CD4-positive, alpha-beta memory T cell (primary cell): ENCODE measurements at regions not wholly inside any gene's neighbourhood (a gene's known extent, or its start where the extent isn't known, plus 50 kb on each side); places are given as distances from the start of the nearest gene placed in this dataset.
"Not testable (repeated sequence)": the region's sequence is repeated elsewhere in the genome, so short reads cannot be mapped to it uniquely, and the experiment has no call there.

Experiments used
- CTCF ChIA-PET: fragments of 350-600 bp; sonication (Branson Sonifier 250); formaldehyde crosslinking; loops from one replicate; lab custom pipeline; 2021; ENCODE audit warnings: inconsistent platforms; ENCODE audit not compliant: partially characterized antibody; lab: Charles Lee
- POLR2A ChIA-PET: fragments of 350-600 bp; sonication (Branson Sonifier 250); formaldehyde crosslinking; loops from one replicate; lab custom pipeline; 2021; ENCODE audit not compliant: partially characterized antibody; lab: Charles Lee
- DNase-seq, 5 donors: peaks; one replicate each; pipeline versions ENCODE4 v3.0.0 to v3.0.0-alpha.2; 2020 to 2022; ENCODE audit warnings: mixed read lengths in 1 of 5
- H3K27ac ChIP-seq: one replicate; pipeline ENCODE4 v1.7.0; 2013; ENCODE audit warnings: low read depth, low read length
- H3K27me3 ChIP-seq: 2 replicates; pipeline ENCODE4 v1.7.0; 2013; ENCODE audit warnings: mild to moderate bottlenecking, low read length, moderate library complexity; ENCODE audit not compliant: insufficient read depth
- H3K36me3 ChIP-seq: 2 replicates; pipeline ENCODE4 v1.7.0; 2013; ENCODE audit warnings: mild to moderate bottlenecking, low read length, moderate library complexity; ENCODE audit not compliant: insufficient read depth
- H3K4me1 ChIP-seq: 2 replicates; pipeline ENCODE4 v1.7.0; 2013; ENCODE audit warnings: mild to moderate bottlenecking, low read length, moderate library complexity; ENCODE audit not compliant: insufficient read depth
- H3K4me3 ChIP-seq, 2 donors: one replicate each; pipeline ENCODE4 v1.7.0; 2013; ENCODE audit warnings: low read length in 2 of 2, mild to moderate bottlenecking in 1 of 2
- H3K9me3 ChIP-seq, 2 donors: one replicate each; pipeline ENCODE4 v1.7.0; 2013; ENCODE audit warnings: low read length in 2 of 2, control low read depth in 1 of 2; ENCODE audit not compliant: control insufficient read depth in 1 of 2
- H3K27ac Mint-ChIP-seq, 7 donors: one replicate each; pipeline ENCODE4 v1.8.0; 2020 to 2021; ENCODE audit warnings: mixed read lengths in 7 of 7, mild to moderate bottlenecking in 6 of 7, inconsistent platforms in 3 of 7, moderate library complexity in 3 of 7
- H3K27me3 Mint-ChIP-seq, 2 donors: one replicate each; pipeline ENCODE4 v1.8.0; 2020 to 2021; ENCODE audit warnings: mixed read lengths in 2 of 2
- H3K36me3 Mint-ChIP-seq, 2 donors: one replicate each; pipeline ENCODE4 v1.8.0; 2020 to 2021; ENCODE audit warnings: mixed read lengths in 2 of 2, inconsistent platforms in 1 of 2, mild to moderate bottlenecking in 1 of 2
- H3K4me1 Mint-ChIP-seq, 4 donors: one replicate each; pipeline ENCODE4 v1.8.0; 2020 to 2021; ENCODE audit warnings: mixed read lengths in 4 of 4, mild to moderate bottlenecking in 1 of 4
- H3K4me3 Mint-ChIP-seq, 8 donors: one replicate each; pipeline ENCODE4 v1.8.0; 2020 to 2021; ENCODE audit warnings: mixed read lengths in 8 of 8, mild to moderate bottlenecking in 7 of 8, moderate library complexity in 6 of 8, inconsistent platforms in 3 of 8
- H3K9me3 Mint-ChIP-seq, 8 donors: one replicate each; pipeline ENCODE4 v1.8.0; 2020 to 2021; ENCODE audit warnings: mixed read lengths in 8 of 8, mild to moderate bottlenecking in 5 of 8, inconsistent platforms in 3 of 8, moderate library complexity in 1 of 8
- intact Hi-C: fragments of 100-400 bp; cut with micrococcal nuclease; formaldehyde crosslinking; loops from one replicate; pipeline ENCODE4 v1.15.1; 2023

- H3K27ac Mint-ChIP-seq, CTCF ChIA-PET, H3K9me3 ChIP-seq, H3K9me3 Mint-ChIP-seq, H3K27me3 ChIP-seq, H3K4me1 ChIP-seq, POLR2A ChIA-PET, H3K4me3 ChIP-seq, H3K4me1 Mint-ChIP-seq, H3K36me3 Mint-ChIP-seq, intact Hi-C loops, H3K36me3 ChIP-seq, DNase-seq, H3K27ac ChIP-seq, H3K4me3 Mint-ChIP-seq: not testable (repeated sequence)
- H3K27me3 Mint-ChIP-seq = peaks cover 17 to 21% of the 10 kb centered on the region in 2 donors
These were observed 193.6 kb upstream of the ATP10A start for GRCh38 chr15:26056766-26057165.

- DNase-seq = no peak
- H3K27me3 Mint-ChIP-seq = peaks cover 6 to 13% of the 10 kb centered on the region in 2 donors
- POLR2A ChIA-PET = no interaction called here
- H3K27me3 ChIP-seq = no peaks in the 10 kb centered on the region
- H3K4me3 Mint-ChIP-seq = no peak overlapping the region
- no peak overlapping the region for H3K4me3 ChIP-seq
- H3K36me3 ChIP-seq = no peaks in the 10 kb centered on the region
- peaks cover 0 to 4% (median 0%) of the 10 kb centered on the region in 4 donors for H3K4me1 Mint-ChIP-seq
- no peaks in the 10 kb centered on the region for H3K4me1 ChIP-seq
- CTCF ChIA-PET = no interaction called here
- H3K27ac Mint-ChIP-seq = no peak overlapping the region
- H3K27ac ChIP-seq = no peak overlapping the region
- no peaks in the 10 kb centered on the region for H3K9me3 Mint-ChIP-seq
- no peaks in the 10 kb centered on the region for H3K9me3 ChIP-seq
- intact Hi-C loops = no loop called here
- no peaks in the 10 kb centered on the region for H3K36me3 Mint-ChIP-seq
These were observed 188.9 kb upstream of the ATP10A start for GRCh38 chr15:26051761-26052675.

- H3K9me3 Mint-ChIP-seq = no peaks in the 10 kb centered on the region
- no peak for DNase-seq
These were observed 187.9 kb upstream of the ATP10A start for GRCh38 chr15:26050984-26051383.

GRCh38 chr15:26049900-26050657, 187.0 kb upstream of the ATP10A start:
- Histone ChIP-seq H3K9me3 (no peaks in the 10 kb centered on the region), H3K4me3 (no peak overlapping the region), H3K27me3 (no peaks in the 10 kb centered on the region), H3K27ac (no peak overlapping the region), H3K4me1 (no peaks in the 10 kb centered on the region), H3K36me3 (no peaks in the 10 kb centered on the region)
- H3K36me3 Mint-ChIP-seq = no peaks in the 10 kb centered on the region
- DNase-seq = no peak
- H3K9me3 Mint-ChIP-seq = no peaks in the 10 kb centered on the region
- intact Hi-C loops = no loop called here
- peaks cover 0 to 3% (median 0%) of the 10 kb centered on the region in 4 donors for H3K4me1 Mint-ChIP-seq
- POLR2A ChIA-PET = no interaction called here
- no peak overlapping the region for H3K4me3 Mint-ChIP-seq
- peaks cover 11 to 15% of the 10 kb centered on the region in 2 donors for H3K27me3 Mint-ChIP-seq
- CTCF ChIA-PET = no interaction called here
- no peak overlapping the region for H3K27ac Mint-ChIP-seq

More at GRCh38 chr15:26050984-26051383, 187.9 kb upstream of the ATP10A start:
- H3K27ac Mint-ChIP-seq = no peak overlapping the region
- no peaks in the 10 kb centered on the region for H3K36me3 Mint-ChIP-seq
- Histone ChIP-seq H3K9me3 (no peaks in the 10 kb centered on the region), H3K4me1 (no peaks in the 10 kb centered on the region), H3K27ac (no peak overlapping the region), H3K36me3 (no peaks in the 10 kb centered on the region), H3K27me3 (no peaks in the 10 kb centered on the region), H3K4me3 (no peak overlapping the region)
- intact Hi-C loops = no loop called here
- peaks cover 11 to 15% of the 10 kb centered on the region in 2 donors for H3K27me3 Mint-ChIP-seq
- ChIA-PET POLR2A (no interaction called here), CTCF (no interaction called here)
- peaks cover 0 to 4% (median 0%) of the 10 kb centered on the region in 4 donors for H3K4me1 Mint-ChIP-seq
- no peak overlapping the region for H3K4me3 Mint-ChIP-seq

GRCh38 chr15:26048669-26049068, 185.5 kb upstream of the ATP10A start:
- no peak overlapping the region for H3K27ac Mint-ChIP-seq
- peaks cover 0 to 3% (median 0%) of the 10 kb centered on the region in 4 donors for H3K4me1 Mint-ChIP-seq
- ChIA-PET POLR2A (no interaction called here), CTCF (no interaction called here)
- Histone ChIP-seq H3K27ac (no peak overlapping the region), H3K27me3 (no peaks in the 10 kb centered on the region), H3K4me3 (no peak overlapping the region), H3K36me3 (no peaks in the 10 kb centered on the region), H3K4me1 (no peaks in the 10 kb centered on the region), H3K9me3 (no peaks in the 10 kb centered on the region)
- no peak overlapping the region for H3K4me3 Mint-ChIP-seq
- H3K27me3 Mint-ChIP-seq = peaks cover 11 to 15% of the 10 kb centered on the region in 2 donors
- no peaks in the 10 kb centered on the region for H3K36me3 Mint-ChIP-seq
- DNase-seq = no peak
- intact Hi-C loops = no loop called here
- no peaks in the 10 kb centered on the region for H3K9me3 Mint-ChIP-seq

GRCh38 chr15:26045516-26045915, 182.4 kb upstream of the ATP10A start:
- ChIA-PET CTCF (no interaction called here), POLR2A (no interaction called here)
- no peak for DNase-seq
- H3K9me3 ChIP-seq = no peaks in the 10 kb centered on the region
- intact Hi-C loops = no loop called here
- no peaks in the 10 kb centered on the region for H3K36me3 ChIP-seq
- Mint-ChIP-seq H3K27me3 (peaks cover 13 to 19% of the 10 kb centered on the region in 2 donors), H3K9me3 (peaks cover 0 to 5% (median 0%) of the 10 kb centered on the region in 8 donors), H3K27ac (no peak overlapping the region), H3K4me3 (no peak overlapping the region), H3K36me3 (no peaks in the 10 kb centered on the region), H3K4me1 (peaks cover 0 to 3% (median 0%) of the 10 kb centered on the region in 4 donors)
- H3K4me1 ChIP-seq = no peaks in the 10 kb centered on the region
- H3K27me3 ChIP-seq = no peaks in the 10 kb centered on the region
- no peak overlapping the region for H3K4me3 ChIP-seq
- no peak overlapping the region for H3K27ac ChIP-seq

- H3K4me1 Mint-ChIP-seq = no peaks in the 10 kb centered on the region
- H3K27ac ChIP-seq = no peak overlapping the region
- H3K4me3 ChIP-seq = no peak overlapping the region
- intact Hi-C loops = no loop called here
- no peaks in the 10 kb centered on the region for H3K4me1 ChIP-seq
- H3K9me3 ChIP-seq = no peaks in the 10 kb centered on the region
- no peaks in the 10 kb centered on the region for H3K27me3 ChIP-seq
- peaks cover 0 to 6% (median under 1%) of the 10 kb centered on the region in 8 donors for H3K9me3 Mint-ChIP-seq
- no peaks in the 10 kb centered on the region for H3K36me3 Mint-ChIP-seq
- DNase-seq = no peak
- H3K27ac Mint-ChIP-seq = no peak overlapping the region
- POLR2A ChIA-PET = no interaction called here
- no peak overlapping the region for H3K4me3 Mint-ChIP-seq
- no peaks in the 10 kb centered on the region for H3K36me3 ChIP-seq
- H3K27me3 Mint-ChIP-seq = peaks cover 21 to 27% of the 10 kb centered on the region in 2 donors
- CTCF ChIA-PET = no interaction called here
These were observed 179.9 kb upstream of the ATP10A start for GRCh38 chr15:26043018-26043417.
